ENCODE measurements at regions not wholly inside any gene's neighbourhood (a gene's known extent, or its start where the extent isn't known, plus 50 kb on each side); places are given as distances from the start of the nearest gene placed in this dataset.

DNA sequence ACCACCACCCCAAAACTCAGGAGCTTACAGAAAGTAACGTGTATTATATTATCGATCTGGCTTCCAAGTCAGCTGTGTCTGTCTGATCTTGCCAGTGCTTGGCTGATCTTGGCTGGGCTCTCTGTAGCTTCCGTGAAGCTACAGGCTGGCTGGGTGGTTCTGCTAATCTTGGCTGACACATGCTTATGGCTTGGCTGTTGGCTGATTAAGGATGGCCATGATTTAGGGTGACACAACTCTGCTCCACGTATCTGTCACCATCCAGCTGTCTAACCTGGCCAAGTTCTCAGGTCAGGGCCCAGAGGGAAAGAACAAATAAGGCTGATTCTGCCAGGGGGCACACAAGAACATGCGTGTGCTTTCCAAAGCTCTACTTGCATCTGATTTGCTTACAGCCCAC, 64.7 kb upstream of the PRL start:
- H3K4me3 ChIP-seq (ENCODE audit: low read depth, low read length) = no peak overlapping the region
- in situ Hi-C loops (cut with HindIII; ENCODE audit: low sequenced_read_pairs) = no loop called here
- DNase-seq (ENCODE audit: low read depth) = no peak
- TF ChIP-seq, protein P1, sequence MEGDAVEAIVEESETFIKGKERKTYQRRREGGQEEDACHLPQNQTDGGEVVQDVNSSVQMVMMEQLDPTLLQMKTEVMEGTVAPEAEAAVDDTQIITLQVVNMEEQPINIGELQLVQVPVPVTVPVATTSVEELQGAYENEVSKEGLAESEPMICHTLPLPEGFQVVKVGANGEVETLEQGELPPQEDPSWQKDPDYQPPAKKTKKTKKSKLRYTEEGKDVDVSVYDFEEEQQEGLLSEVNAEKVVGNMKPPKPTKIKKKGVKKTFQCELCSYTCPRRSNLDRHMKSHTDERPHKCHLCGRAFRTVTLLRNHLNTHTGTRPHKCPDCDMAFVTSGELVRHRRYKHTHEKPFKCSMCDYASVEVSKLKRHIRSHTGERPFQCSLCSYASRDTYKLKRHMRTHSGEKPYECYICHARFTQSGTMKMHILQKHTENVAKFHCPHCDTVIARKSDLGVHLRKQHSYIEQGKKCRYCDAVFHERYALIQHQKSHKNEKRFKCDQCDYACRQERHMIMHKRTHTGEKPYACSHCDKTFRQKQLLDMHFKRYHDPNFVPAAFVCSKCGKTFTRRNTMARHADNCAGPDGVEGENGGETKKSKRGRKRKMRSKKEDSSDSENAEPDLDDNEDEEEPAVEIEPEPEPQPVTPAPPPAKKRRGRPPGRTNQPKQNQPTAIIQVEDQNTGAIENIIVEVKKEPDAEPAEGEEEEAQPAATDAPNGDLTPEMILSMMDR (IDR thresholded peaks at IDR 0.05; ENCODE audit: low read depth, low read length, missing control alignments) = no peak

DNA sequence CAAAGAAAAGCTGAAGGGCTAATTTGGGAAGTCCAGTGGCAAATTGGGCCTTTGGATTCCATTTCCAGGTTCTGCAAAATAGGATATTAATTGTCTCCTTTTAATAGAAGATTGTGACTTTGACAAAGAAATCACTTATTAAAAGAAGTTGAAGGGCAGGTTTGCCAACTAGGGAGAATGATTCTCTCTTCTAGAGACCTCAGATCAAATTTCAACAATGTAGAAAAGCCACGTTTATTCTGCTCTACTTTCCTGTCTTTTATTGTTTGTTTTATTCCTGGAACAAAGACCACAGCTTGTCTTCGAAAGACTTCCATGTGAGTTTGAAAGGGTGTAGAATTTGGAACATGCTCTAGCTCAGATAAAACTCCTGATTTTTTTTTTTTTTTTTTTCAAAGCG, 65.5 kb upstream of the PRL start:
- in situ Hi-C loops (cut with HindIII; ENCODE audit: low sequenced_read_pairs) = no loop called here
- TF ChIP-seq, protein P1 (IDR thresholded peaks at IDR 0.05; ENCODE audit: low read depth, low read length, missing control alignments) = no peak
- DNase-seq (ENCODE audit: low read depth) = no peak
- no peak overlapping the region for H3K4me3 ChIP-seq (ENCODE audit: low read depth, low read length)

DNA sequence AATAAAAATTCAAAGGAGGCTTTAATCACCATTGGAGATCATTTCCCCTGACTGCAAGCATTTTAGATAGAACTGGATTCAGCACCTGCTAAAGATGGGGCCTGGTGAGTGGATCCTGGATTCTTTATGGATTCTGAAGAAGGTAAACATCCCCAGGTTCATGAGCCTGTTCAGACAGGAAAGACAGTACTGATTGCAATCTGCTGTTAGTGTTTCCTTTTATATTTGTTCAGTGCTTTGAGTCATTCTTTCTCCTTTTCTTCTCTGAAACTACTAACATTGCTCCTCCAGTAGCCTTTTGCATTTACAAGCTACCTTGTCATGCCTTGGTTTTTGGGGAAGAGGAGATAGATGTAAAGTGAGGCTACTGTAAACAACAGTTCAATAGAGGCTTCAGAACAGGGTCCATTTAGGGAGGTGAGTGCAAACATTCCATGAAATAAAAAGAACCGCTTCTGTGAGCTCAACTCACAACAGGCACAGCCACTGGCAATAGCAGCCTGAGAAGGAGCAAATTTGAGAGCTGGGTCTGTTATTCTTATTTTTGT, 66.4 kb upstream of the PRL start:
- in situ Hi-C loops (cut with HindIII; ENCODE audit: low sequenced_read_pairs) = no loop called here
- TF ChIP-seq, protein P1 (IDR thresholded peaks at IDR 0.05; ENCODE audit: low read depth, low read length, missing control alignments) = no peak
- DNase-seq (ENCODE audit: low read depth) = no peak
- no peak overlapping the region for H3K4me3 ChIP-seq (ENCODE audit: low read depth, low read length)

DNA sequence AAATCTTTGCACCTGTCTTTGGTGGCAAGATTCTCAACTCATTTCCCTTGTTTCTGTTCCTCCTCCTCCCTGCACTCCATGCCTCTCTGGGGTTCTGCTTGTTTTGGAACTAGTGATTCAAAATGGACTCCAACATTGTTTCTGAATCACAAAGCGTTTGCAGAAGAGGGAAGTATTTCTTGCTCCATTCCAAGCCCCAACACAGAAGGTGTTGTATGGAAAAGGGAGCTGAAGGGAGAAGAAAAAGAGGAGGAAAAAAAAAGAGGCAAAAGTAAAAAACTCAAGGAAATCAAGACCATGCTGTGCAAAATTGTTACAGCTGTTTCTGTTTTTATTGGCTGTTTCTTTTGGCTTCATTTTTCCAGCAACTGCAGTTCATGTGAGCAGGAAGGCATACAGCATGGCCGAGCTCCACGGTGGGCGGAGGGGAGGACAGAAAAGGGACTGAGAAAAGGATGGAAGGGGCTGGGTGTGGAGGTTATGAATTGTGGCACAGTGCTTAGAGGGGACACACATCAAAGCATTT, 66.9 kb upstream of the PRL start:
- TF ChIP-seq, protein P1 (IDR thresholded peaks at IDR 0.05; ENCODE audit: low read depth, low read length, missing control alignments) = no peak
- H3K4me3 ChIP-seq (ENCODE audit: low read depth, low read length) = no peak overlapping the region
- no peak for DNase-seq (ENCODE audit: low read depth)
- in situ Hi-C loops (cut with HindIII; ENCODE audit: low sequenced_read_pairs) = no loop called here

DNA sequence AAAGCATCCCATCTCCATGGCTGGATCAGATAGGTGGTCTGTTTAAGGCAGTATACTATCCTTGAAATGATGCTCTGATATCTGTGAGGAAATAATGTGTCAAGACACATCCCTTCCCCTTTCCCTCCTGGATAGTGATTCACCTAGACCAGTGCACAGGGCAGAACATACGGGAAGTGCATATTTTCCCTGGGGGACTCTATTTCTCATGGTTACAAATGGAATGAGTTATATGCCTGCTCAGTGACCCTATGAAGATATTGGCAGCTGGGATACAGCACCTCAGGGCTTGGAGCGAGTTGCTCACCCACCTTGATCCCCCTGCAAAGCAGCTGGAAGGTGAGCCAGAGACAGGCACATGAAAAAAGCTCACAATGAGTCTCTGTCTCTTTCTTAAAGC, 67.5 kb upstream of the PRL start:
- no peak overlapping the region for H3K4me3 ChIP-seq (ENCODE audit: low read depth, low read length)
- TF ChIP-seq, protein P1 (IDR thresholded peaks at IDR 0.05; ENCODE audit: low read depth, low read length, missing control alignments) = no peak
- no peak for DNase-seq (ENCODE audit: low read depth)
- in situ Hi-C loops (cut with HindIII; ENCODE audit: low sequenced_read_pairs) = no loop called here

DNA sequence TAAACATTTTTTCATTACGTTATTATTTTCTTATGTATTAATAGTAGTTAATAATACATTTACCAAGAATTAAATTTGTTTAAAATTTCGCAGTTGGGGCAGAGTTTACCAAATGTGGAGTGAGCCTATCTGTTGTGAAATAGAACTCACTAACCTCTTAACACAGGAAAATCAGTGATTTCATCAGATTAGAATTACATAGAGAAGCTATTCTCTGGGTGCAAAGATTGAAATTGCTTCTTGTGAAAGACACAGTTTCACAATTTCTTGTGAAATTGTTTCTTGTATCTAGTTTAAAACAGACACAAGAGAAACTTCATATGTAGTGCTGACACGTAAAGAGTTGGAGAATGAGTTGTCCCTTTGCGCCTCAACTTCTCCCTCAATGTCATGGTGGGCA, 69.4 kb upstream of the PRL start:
- H3K4me3 ChIP-seq (ENCODE audit: low read depth, low read length) = no peak overlapping the region
- no peak for DNase-seq (ENCODE audit: low read depth)
- TF ChIP-seq, protein P1 (IDR thresholded peaks at IDR 0.05; ENCODE audit: low read depth, low read length, missing control alignments) = no peak
- in situ Hi-C loops (cut with HindIII; ENCODE audit: low sequenced_read_pairs) = no loop called here

Measured in astrocyte of the cerebellum (primary cell).